Suprapubic skin (tissue), 2 donors: ENCODE measurements at regions not wholly inside any gene's neighbourhood (a gene's known extent, or its start where the extent isn't known, plus 50 kb on each side); places are given as distances from the start of the nearest gene placed in this dataset.

Experiments used
- EP300 ChIP-seq: sonication (generic); formaldehyde crosslinking; IDR thresholded peaks from one replicate; pipeline ENCODE4 v1.6.1; 2017; ENCODE audit warnings: antibody characterized with exemption
- POLR2A ChIP-seq, 2 donors: fragments of 450-650 bp; IDR thresholded peaks; one replicate each; pipeline ENCODE4 v1.6.1; 2017; ENCODE audit warnings: antibody characterized with exemption in 2 of 2, mild to moderate bottlenecking in 2 of 2, moderate library complexity in 2 of 2

- TF ChIP-seq EP300 (no peak), POLR2A (IDR thresholded peaks at IDR 0.05) (no peak)
These were observed 313.3 kb downstream of the NR2F1-AS1 start for GRCh38 chr5:93267736-93268135.
